ENCODE measurements at regions not wholly inside any gene's neighbourhood (a gene's known extent, or its start where the extent isn't known, plus 50 kb on each side); places are given as distances from the start of the nearest gene placed in this dataset.

GRCh38 chr3:78312851-78313250 is 1273.0 kb downstream of the ROBO2 start:
- no peak for TF ChIP-seq CTCF (IDR thresholded peaks at IDR 0.05)
- TF ChIP-seq POLR2A (IDR thresholded peaks at IDR 0.05): no peak
